ENCODE measurements at regions not wholly inside any gene's neighbourhood (a gene's known extent, or its start where the extent isn't known, plus 50 kb on each side); places are given as distances from the start of the nearest gene placed in this dataset.

- TF ChIP-seq CTCF (IDR thresholded peaks at IDR 0.05) = no peak
- no peak for TF ChIP-seq POLR2A (IDR thresholded peaks at IDR 0.05)
- no peak for TF ChIP-seq POLR2AphosphoS5 (IDR thresholded peaks at IDR 0.05)
Measured at GRCh38 chr12:43087195-43088091, 464.6 kb downstream of the ADAMTS20 start.
